Activated B cell treated with CpG ODN at 0.5 μM for 24 hours (primary cell): ENCODE measurements at regions not wholly inside any gene's neighbourhood (a gene's known extent, or its start where the extent isn't known, plus 50 kb on each side); places are given as distances from the start of the nearest gene placed in this dataset.

ENCODE experiments used
- ATAC-seq: fragments of 200-7000 bp; cut with Tn5 transposase; one replicate; pipeline ENCODE4 v1.10.0; 2021; ENCODE audit warnings: low read depth, mild to moderate bottlenecking, moderate library complexity
- CTCF ChIA-PET: fragments of 350-600 bp; sonication (Branson Sonifier 250); formaldehyde crosslinking; loops from one replicate; lab custom pipeline; 2021; ENCODE audit warnings: antibody characterized with exemption; lab: Charles Lee
- POLR2A ChIA-PET: fragments of 350-600 bp; sonication (Branson Sonifier 250); formaldehyde crosslinking; loops from one replicate; lab custom pipeline; 2021; ENCODE audit warnings: antibody characterized with exemption; lab: Charles Lee
- DNase-seq: peaks from one replicate; pipeline ENCODE4 v3.0.0; 2022
- H3K27ac Mint-ChIP-seq: one replicate; pipeline ENCODE4 v1.8.0; 2020; ENCODE audit warnings: mixed read lengths
- H3K27me3 Mint-ChIP-seq: one replicate; pipeline ENCODE4 v1.8.0; 2021; ENCODE audit warnings: mixed read lengths
- H3K36me3 Mint-ChIP-seq: one replicate; pipeline ENCODE4 v1.8.0; 2021; ENCODE audit warnings: low read depth, mixed read lengths
- H3K4me1 Mint-ChIP-seq: one replicate; pipeline ENCODE4 v1.8.0; 2021; ENCODE audit warnings: mixed read lengths
- H3K4me3 Mint-ChIP-seq: one replicate; pipeline ENCODE4 v1.8.0; 2020; ENCODE audit warnings: mild to moderate bottlenecking, mixed read lengths
- H3K9me3 Mint-ChIP-seq: one replicate; pipeline ENCODE4 v1.8.0; 2020; ENCODE audit warnings: mixed read lengths
- intact Hi-C: fragments of 100-400 bp; cut with micrococcal nuclease; formaldehyde crosslinking; loops from one replicate; pipeline ENCODE4 v1.15.1; 2024
- TF ChIP-seq, protein P1 (sequence below): fragments of 200-600 bp; IDR thresholded peaks from one replicate; pipeline ENCODE4 v1.8.0; 2022; ENCODE audit warnings: antibody characterized with exemption, mild to moderate bottlenecking

DNA sequence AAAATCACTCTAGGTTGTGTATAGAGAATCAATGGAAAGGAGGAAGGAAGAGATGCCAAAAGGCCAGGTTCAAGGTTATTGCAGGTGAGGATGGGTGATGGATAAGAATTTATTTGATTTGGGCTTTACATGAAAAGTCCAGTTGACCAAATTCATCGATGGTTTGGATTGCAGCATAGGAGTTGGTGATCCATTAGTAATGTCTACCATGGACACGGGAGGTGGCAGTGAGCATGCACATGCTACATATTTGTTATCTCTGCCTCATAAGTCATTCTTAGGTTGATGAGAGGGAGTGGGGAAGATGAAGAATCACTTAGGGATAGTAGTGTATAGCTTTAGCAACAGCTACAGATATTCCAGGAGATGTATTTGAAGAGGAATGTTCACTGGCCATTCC is 211.4 kb downstream of the PHETA1 start:
- Mint-ChIP-seq H3K4me3 (no peak overlapping the region), H3K9me3 (no peaks in the 10 kb centered on the region), H3K36me3 (no peaks in the 10 kb centered on the region), H3K27me3 (peaks cover 6% of the 10 kb centered on the region), H3K27ac (no peak overlapping the region), H3K4me1 (no peaks in the 10 kb centered on the region)
- TF ChIP-seq, protein P1, sequence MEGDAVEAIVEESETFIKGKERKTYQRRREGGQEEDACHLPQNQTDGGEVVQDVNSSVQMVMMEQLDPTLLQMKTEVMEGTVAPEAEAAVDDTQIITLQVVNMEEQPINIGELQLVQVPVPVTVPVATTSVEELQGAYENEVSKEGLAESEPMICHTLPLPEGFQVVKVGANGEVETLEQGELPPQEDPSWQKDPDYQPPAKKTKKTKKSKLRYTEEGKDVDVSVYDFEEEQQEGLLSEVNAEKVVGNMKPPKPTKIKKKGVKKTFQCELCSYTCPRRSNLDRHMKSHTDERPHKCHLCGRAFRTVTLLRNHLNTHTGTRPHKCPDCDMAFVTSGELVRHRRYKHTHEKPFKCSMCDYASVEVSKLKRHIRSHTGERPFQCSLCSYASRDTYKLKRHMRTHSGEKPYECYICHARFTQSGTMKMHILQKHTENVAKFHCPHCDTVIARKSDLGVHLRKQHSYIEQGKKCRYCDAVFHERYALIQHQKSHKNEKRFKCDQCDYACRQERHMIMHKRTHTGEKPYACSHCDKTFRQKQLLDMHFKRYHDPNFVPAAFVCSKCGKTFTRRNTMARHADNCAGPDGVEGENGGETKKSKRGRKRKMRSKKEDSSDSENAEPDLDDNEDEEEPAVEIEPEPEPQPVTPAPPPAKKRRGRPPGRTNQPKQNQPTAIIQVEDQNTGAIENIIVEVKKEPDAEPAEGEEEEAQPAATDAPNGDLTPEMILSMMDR: no peak
- ATAC-seq (no peak), DNase-seq (no peak)
- CTCF ChIA-PET: no interaction called here
- POLR2A ChIA-PET: no interaction called here
- intact Hi-C loops: no loop called here

DNA sequence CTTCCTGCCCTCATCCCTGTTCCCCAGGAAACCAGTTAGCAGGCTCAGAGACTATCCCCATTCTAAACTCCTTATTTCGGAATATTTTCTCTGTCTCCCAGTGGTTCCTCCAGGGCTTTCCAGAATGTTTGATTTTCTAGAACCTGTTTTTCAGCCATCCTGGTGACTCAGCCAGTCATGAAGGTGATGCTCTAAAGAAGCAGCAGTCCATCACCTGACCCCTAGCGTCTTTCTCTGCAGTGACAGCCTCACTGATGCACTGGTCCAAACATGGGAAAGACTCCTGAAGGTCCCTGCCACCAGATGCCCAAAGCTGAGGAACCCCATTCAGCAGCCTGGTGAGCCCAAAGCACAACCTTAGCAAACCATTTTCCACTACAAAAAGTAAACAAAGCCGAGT is 212.6 kb downstream of the PHETA1 start:
- intact Hi-C loops: no loop called here
- Mint-ChIP-seq H3K27me3 (peaks cover 11% of the 10 kb centered on the region), H3K4me1 (no peaks in the 10 kb centered on the region), H3K9me3 (no peaks in the 10 kb centered on the region), H3K4me3 (no peak overlapping the region), H3K36me3 (no peaks in the 10 kb centered on the region), H3K27ac (no peak overlapping the region)
- CTCF ChIA-PET: no interaction called here
- TF ChIP-seq, protein P1: no peak
- DNase-seq (no peak), ATAC-seq (no peak)
- POLR2A ChIA-PET: no interaction called here

DNA sequence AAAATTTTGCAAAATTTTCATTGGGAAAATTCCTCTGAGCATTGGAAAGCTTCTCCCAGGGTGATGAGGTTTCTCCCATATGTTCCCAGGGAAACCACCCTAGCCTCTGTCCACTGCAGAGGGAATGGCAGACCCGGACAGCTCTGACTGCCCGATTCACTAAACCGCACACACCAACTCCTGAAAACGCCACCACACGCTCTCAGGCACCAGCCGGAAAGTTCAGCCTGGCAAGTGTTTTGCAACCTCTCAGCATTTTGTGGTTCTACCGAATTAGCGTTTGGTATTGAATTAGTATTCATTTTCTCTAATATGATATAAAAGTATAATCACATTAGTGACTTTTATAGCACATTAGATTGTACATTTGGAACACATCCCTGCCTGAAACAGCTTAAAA is 213.4 kb downstream of the PHETA1 start:
- CTCF ChIA-PET: no interaction called here
- H3K4me1 Mint-ChIP-seq: no peaks in the 10 kb centered on the region
- POLR2A ChIA-PET: no interaction called here
- no peaks in the 10 kb centered on the region for H3K36me3 Mint-ChIP-seq
- H3K4me3 Mint-ChIP-seq: no peak overlapping the region
- no peaks in the 10 kb centered on the region for H3K9me3 Mint-ChIP-seq
- TF ChIP-seq, protein P1: no peak
- ATAC-seq (no peak), DNase-seq (no peak)
- intact Hi-C loops: no loop called here
- H3K27ac Mint-ChIP-seq: no peak overlapping the region
- peaks cover 12% of the 10 kb centered on the region for H3K27me3 Mint-ChIP-seq

DNA sequence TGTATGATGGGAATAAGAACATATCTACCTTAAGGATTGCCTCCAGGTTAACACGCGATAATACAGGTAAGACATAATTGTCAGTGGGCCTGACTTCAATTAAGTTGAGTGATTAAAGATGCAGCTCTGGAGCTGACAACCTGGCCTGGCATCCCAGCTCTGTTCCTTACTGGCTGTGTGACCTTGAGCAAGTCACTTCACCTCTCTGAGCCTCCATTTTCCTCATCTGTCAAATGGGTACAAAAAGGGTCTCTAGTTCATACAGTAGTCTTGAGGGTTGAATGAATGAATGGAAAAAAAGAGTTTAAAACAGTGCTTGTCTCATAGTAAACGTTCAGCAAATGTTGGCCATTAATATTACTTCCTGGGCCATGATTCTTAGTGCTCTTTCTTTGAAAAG is 213.9 kb downstream of the PHETA1 start:
- Mint-ChIP-seq H3K4me1 (no peaks in the 10 kb centered on the region), H3K9me3 (no peaks in the 10 kb centered on the region), H3K4me3 (no peak overlapping the region), H3K27me3 (peaks cover 12% of the 10 kb centered on the region), H3K27ac (no peak overlapping the region), H3K36me3 (no peaks in the 10 kb centered on the region)
- ATAC-seq (no peak), DNase-seq (no peak)
- POLR2A ChIA-PET: no interaction called here
- CTCF ChIA-PET: no interaction called here
- intact Hi-C loops: no loop called here
- TF ChIP-seq, protein P1: no peak

DNA sequence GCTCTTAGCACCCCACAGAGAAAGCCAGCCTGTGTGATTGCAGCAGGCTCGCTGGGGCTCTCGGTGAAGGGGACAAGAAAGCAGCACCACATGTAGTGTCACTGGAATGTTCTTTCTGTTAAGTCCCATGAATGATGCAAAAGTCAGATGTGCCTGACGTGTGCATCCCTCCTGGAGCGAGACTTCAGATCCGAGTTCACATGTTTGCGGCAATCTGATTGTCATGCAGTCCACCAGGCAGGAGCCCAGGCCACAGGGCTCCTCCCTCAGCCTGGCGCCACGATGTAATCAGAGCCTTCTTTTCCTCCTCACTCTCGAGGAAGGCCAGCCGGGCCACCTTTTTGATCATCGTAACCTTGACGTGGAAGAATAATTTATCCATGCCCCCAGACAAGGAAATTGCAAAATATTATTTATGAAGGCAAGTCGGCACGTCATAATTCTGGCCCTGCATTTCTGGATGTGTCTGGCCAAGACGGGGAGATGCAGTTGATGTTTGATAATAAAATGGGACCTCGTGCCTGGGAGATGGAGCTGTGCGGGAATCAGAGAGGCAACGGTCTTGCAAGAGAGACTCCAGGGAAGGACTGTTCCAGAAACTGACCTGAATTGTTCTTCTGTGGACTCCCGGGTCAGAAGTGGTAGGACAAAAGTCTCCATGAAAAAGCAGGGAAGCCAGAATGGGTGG is 214.6 kb downstream of the PHETA1 start:
- CTCF ChIA-PET: no interaction called here
- TF ChIP-seq, protein P1: no peak
- Mint-ChIP-seq H3K27ac (no peak overlapping the region), H3K4me3 (no peak overlapping the region), H3K36me3 (no peaks in the 10 kb centered on the region), H3K27me3 (peaks cover 15% of the 10 kb centered on the region), H3K4me1 (no peaks in the 10 kb centered on the region), H3K9me3 (no peaks in the 10 kb centered on the region)
- no peak for DNase-seq
- intact Hi-C loops: no loop called here
- no peak for ATAC-seq
- POLR2A ChIA-PET: no interaction called here
